Gastroesophageal sphincter (tissue), 4 donors: ENCODE measurements at regions not wholly inside any gene's neighbourhood (a gene's known extent, or its start where the extent isn't known, plus 50 kb on each side); places are given as distances from the start of the nearest gene placed in this dataset.

Experiments used
- ATAC-seq: fragments of 150-250 bp; one replicate; pipeline ENCODE4 v1.9.1; 2016; ENCODE audit warnings: mild to moderate bottlenecking, moderate library complexity
- H3K27ac ChIP-seq, 4 donors: fragments of 200-600 bp; sonication (generic) in 3 of 4; 1 replicate in 3 of 4; 2 replicates in 1 of 4; pipeline ENCODE4 v1.5.1; 2016 to 2019
- H3K27me3 ChIP-seq: fragments of 200-600 bp; sonication (generic); one replicate; pipeline ENCODE4 v1.5.1; 2019
- H3K36me3 ChIP-seq, 2 donors: fragments of 200-600 bp; sonication (generic); one replicate each; pipeline ENCODE4 v1.5.1; 2019; ENCODE audit warnings: control low read depth in 1 of 2
- H3K4me1 ChIP-seq, 3 donors: fragments of 200-600 bp; sonication (generic); 1 replicate in 2 of 3; 2 replicates in 1 of 3; pipeline ENCODE4 v1.5.1; 2016 to 2019; ENCODE audit warnings: control low read depth in 2 of 3
- H3K4me3 ChIP-seq, 2 donors: fragments of 200-600 bp; sonication (generic); one replicate each; pipeline ENCODE4 v1.5.1; 2019; ENCODE audit warnings: mild to moderate bottlenecking in 1 of 2, moderate library complexity in 1 of 2
- H3K9me3 ChIP-seq, 3 donors: fragments of 200-600 bp; sonication (generic); one replicate each; pipeline ENCODE4 v1.5.1; 2017 to 2019; ENCODE audit warnings: control low read depth in 2 of 3
- EP300 ChIP-seq: sonication (generic); formaldehyde crosslinking; IDR thresholded peaks from one replicate; pipeline ENCODE4 v1.6.1; 2017; ENCODE audit warnings: antibody characterized with exemption, mild to moderate bottlenecking
- POLR2A ChIP-seq, 2 donors: fragments of 450-650 bp; IDR thresholded peaks; one replicate each; pipeline ENCODE4 v1.6.1; 2017; ENCODE audit warnings: antibody characterized with exemption in 2 of 2, mild to moderate bottlenecking in 2 of 2, moderate library complexity in 1 of 2
- POLR2AphosphoS5 ChIP-seq: sonication (generic); formaldehyde crosslinking; IDR thresholded peaks from one replicate; pipeline ENCODE4 v1.6.1; 2017; ENCODE audit warnings: antibody characterized with exemption
- WGBS, 2 donors: methylation state at CpG; one replicate each; pipeline ENCODE4 v1.1.5; 2018; ENCODE audit warnings: low coverage in 1 of 2; 5-methylcytosine and 5-hydroxymethylcytosine counted together
- TF ChIP-seq, protein P1 (sequence below), 4 experiments: fragments of 200-600 bp in 2 of 4; fragments of 450-650 bp in 2 of 4; sonication (generic) in 1 of 4; IDR thresholded peaks; one replicate each; pipeline ENCODE4 v1.5.1; 2017 to 2019; ENCODE audit warnings: antibody characterized with exemption in 4 of 4, mild to moderate bottlenecking in 2 of 4, moderate library complexity in 2 of 4

GRCh38 chr1:163914785-163915413 lies 593.1 kb downstream of the NUF2 start:
- Histone ChIP-seq H3K9me3 (no peaks in the 10 kb centered on the region), H3K27me3 (no peaks in the 10 kb centered on the region), H3K27ac (no peak overlapping the region), H3K36me3 (no peaks in the 10 kb centered on the region), H3K4me1 (no peaks in the 10 kb centered on the region), H3K4me3 (no peak overlapping the region)
- TF ChIP-seq POLR2A (IDR thresholded peaks at IDR 0.05) (no peak), EP300 (no peak), POLR2AphosphoS5 (no peak)
- ATAC-seq, result no peak

- no peak for ATAC-seq
- no peaks in the 10 kb centered on the region for H3K4me1 ChIP-seq
- H3K9me3 ChIP-seq, result no peaks in the 10 kb centered on the region
- TF ChIP-seq, protein P1, sequence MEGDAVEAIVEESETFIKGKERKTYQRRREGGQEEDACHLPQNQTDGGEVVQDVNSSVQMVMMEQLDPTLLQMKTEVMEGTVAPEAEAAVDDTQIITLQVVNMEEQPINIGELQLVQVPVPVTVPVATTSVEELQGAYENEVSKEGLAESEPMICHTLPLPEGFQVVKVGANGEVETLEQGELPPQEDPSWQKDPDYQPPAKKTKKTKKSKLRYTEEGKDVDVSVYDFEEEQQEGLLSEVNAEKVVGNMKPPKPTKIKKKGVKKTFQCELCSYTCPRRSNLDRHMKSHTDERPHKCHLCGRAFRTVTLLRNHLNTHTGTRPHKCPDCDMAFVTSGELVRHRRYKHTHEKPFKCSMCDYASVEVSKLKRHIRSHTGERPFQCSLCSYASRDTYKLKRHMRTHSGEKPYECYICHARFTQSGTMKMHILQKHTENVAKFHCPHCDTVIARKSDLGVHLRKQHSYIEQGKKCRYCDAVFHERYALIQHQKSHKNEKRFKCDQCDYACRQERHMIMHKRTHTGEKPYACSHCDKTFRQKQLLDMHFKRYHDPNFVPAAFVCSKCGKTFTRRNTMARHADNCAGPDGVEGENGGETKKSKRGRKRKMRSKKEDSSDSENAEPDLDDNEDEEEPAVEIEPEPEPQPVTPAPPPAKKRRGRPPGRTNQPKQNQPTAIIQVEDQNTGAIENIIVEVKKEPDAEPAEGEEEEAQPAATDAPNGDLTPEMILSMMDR (IDR thresholded peaks at IDR 0.05), result no peak
- no peak for TF ChIP-seq EP300
- TF ChIP-seq POLR2AphosphoS5, result no peak
- no peak for TF ChIP-seq POLR2A (IDR thresholded peaks at IDR 0.05)
- H3K27ac ChIP-seq, result no peak overlapping the region
- no peaks in the 10 kb centered on the region for H3K36me3 ChIP-seq
- no peaks in the 10 kb centered on the region for H3K27me3 ChIP-seq
- no peak overlapping the region for H3K4me3 ChIP-seq
These were observed 601.0 kb downstream of the NUF2 start for GRCh38 chr1:163922743-163923201.

GRCh38 chr1:163924041-163924440 lies 602.3 kb downstream of the NUF2 start:
- 100% methylated on average over 1 to 3 of the region's 3 CpGs for WGBS, 2 donors
- Histone ChIP-seq H3K9me3 (no peaks in the 10 kb centered on the region), H3K4me1 (peaks cover 0 to 8% (median 3%) of the 10 kb centered on the region in 3 donors), H3K4me3 (no peak overlapping the region), H3K36me3 (no peaks in the 10 kb centered on the region), H3K27ac (no peak overlapping the region), H3K27me3 (no peaks in the 10 kb centered on the region)
- no peak for ATAC-seq
- TF ChIP-seq, protein P1 (IDR thresholded peaks at IDR 0.05), result no peak
- TF ChIP-seq POLR2A (IDR thresholded peaks at IDR 0.05), result no peak
- TF ChIP-seq EP300, result no peak
- TF ChIP-seq POLR2AphosphoS5, result no peak

DNA sequence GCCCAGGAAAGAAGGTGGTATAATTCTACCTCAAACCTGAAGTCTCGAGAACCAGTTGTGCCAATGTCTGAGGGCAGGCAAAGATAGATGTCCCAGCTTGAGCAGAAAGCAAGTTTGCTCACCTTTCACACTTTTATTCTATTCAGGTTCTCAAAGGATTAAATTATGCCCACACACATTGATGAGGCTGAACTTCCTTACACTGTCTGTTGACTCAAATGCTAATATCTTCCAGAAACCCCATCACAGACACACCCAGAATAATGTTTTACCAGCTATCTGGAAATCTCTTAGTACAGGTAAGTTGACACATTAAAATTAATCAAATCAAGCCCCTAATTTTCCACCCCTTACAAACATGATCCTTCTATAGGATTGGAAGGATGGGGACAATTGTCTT lies 605.7 kb downstream of the NUF2 start:
- Histone ChIP-seq H3K27ac (no peak overlapping the region), H3K9me3 (no peaks in the 10 kb centered on the region), H3K4me3 (no peak overlapping the region), H3K4me1 (peaks cover 0 to 8% (median 3%) of the 10 kb centered on the region in 3 donors), H3K27me3 (no peaks in the 10 kb centered on the region), H3K36me3 (no peaks in the 10 kb centered on the region)
- no peak for ATAC-seq
- no peak for TF ChIP-seq EP300
- TF ChIP-seq, protein P1 (IDR thresholded peaks at IDR 0.05), result no peak
- TF ChIP-seq POLR2AphosphoS5, result no peak
- TF ChIP-seq POLR2A (IDR thresholded peaks at IDR 0.05), result no peak
- whole genome bisulfite sequencing, 2 donors, result 100% methylated on average over 1 of the region's 1 CpG

- TF ChIP-seq EP300 (no peak), POLR2AphosphoS5 (no peak), POLR2A (IDR thresholded peaks at IDR 0.05) (no peak)
- TF ChIP-seq, protein P1 (IDR thresholded peaks at IDR 0.05), result no peak
- H3K9me3 ChIP-seq, result no peaks in the 10 kb centered on the region
These were observed 606.3 kb downstream of the NUF2 start for GRCh38 chr1:163928069-163928468.

More at GRCh38 chr1:163928069-163928468, 606.3 kb downstream of the NUF2 start:
- no peak overlapping the region for H3K27ac ChIP-seq
- no peak for ATAC-seq
- H3K36me3 ChIP-seq, result no peaks in the 10 kb centered on the region
- peaks cover 0 to 8% (median 3%) of the 10 kb centered on the region in 3 donors for H3K4me1 ChIP-seq
- H3K4me3 ChIP-seq, result no peak overlapping the region
- no peaks in the 10 kb centered on the region for H3K27me3 ChIP-seq
